ENCODE measurements at regions not wholly inside any gene's neighbourhood (a gene's known extent, or its start where the extent isn't known, plus 50 kb on each side); places are given as distances from the start of the nearest gene placed in this dataset.

GRCh38 chr14:48786498-48786897, 799.7 kb downstream of the RPS29 start:
- no peaks in the 10 kb centered on the region for H3K36me3 ChIP-seq (ENCODE audit: control insufficient read depth in 1 of 2, insufficient read depth in 2 of 2, low read length in 2 of 2)
- WGBS (ENCODE audit: extremely low coverage, insufficient coverage, insufficient read length), result no CpG with 5 or more reads among the region's 2 CpGs

DNA sequence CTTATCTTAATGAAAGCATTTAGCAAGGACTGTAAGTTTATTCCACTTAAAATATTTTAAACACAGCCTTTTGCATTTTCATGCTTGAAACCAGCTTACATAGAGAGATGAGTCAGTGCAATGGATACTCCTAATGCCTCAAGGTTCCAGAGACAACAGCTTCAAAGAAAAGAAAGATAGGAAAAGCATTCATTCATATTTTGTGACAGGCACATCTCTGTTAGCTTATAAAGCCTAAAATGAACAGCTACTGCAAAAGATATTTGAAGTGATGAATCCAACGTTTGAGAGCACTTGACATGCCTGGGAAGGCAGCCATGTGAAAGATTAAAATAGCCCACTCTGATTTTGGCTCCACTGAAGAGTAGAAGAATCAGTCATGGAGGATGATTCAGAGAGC, 814.5 kb downstream of the RPS29 start:
- Histone ChIP-seq H3K4me3 (ENCODE audit: low read depth, low read length) (no peak overlapping the region), H3K4me2 (ENCODE audit: low read length) (no peak overlapping the region), H2AFZ (ENCODE audit: insufficient read depth, low read length, poor library complexity) (no peak overlapping the region), H3K36me3 (ENCODE audit: control insufficient read depth in 1 of 2, insufficient read depth in 2 of 2, low read length in 2 of 2) (no peaks in the 10 kb centered on the region), H2BK5ac (ENCODE audit: low read depth, low read length, poor library complexity) (no peak overlapping the region), H3K23ac (ENCODE audit: low read length) (no peak overlapping the region), H4K91ac (ENCODE audit: low read depth, low read length) (no peak overlapping the region), H4K12ac (ENCODE audit: low read depth, low read length) (no peak overlapping the region), H3K14ac (ENCODE audit: low read length) (no peak overlapping the region), H3K9ac (ENCODE audit: low read length) (no peak overlapping the region), H3K79me2 (ENCODE audit: control insufficient read depth, insufficient read depth, low read length, poor library complexity) (no peaks in the 10 kb centered on the region), H3K18ac (ENCODE audit: low read length) (no peak overlapping the region), H3K27me3 (ENCODE audit: insufficient read depth, low read length) (no peaks in the 10 kb centered on the region), H3K27ac (ENCODE audit: low read depth, low read length) (no peak overlapping the region), H3K79me1 (ENCODE audit: low read length) (no peaks in the 10 kb centered on the region), H3K9me3 (ENCODE audit: insufficient read depth, low read depth, low read length) (peaks cover 2% of the 10 kb centered on the region), H2BK12ac (ENCODE audit: low read length) (no peak overlapping the region), H2BK120ac (ENCODE audit: insufficient read depth, low read length, poor library complexity) (no peak overlapping the region), H3K4me1 (ENCODE audit: control insufficient read depth in 1 of 2, insufficient read depth in 2 of 2, low read length in 2 of 2) (no peaks in the 10 kb centered on the region), H2AK5ac (ENCODE audit: low read length) (no peak overlapping the region), H3K4ac (ENCODE audit: low read depth, low read length) (no peak overlapping the region), H4K8ac (ENCODE audit: low read depth, low read length) (no peak overlapping the region)
- WGBS (ENCODE audit: extremely low coverage, insufficient coverage, insufficient read length), result no CpG with 5 or more reads among the region's 1 CpG
- peak in 1 of 2 donors; percentile 12 for DNase-seq

More at GRCh38 chr14:48786498-48786897, 799.7 kb downstream of the RPS29 start:
- Histone ChIP-seq H3K27me3 (ENCODE audit: insufficient read depth, low read length) (no peaks in the 10 kb centered on the region), H3K18ac (ENCODE audit: low read length) (no peak overlapping the region), H2BK12ac (ENCODE audit: low read length) (no peak overlapping the region), H4K12ac (ENCODE audit: low read depth, low read length) (no peak overlapping the region), H3K9me3 (ENCODE audit: insufficient read depth, low read depth, low read length) (no peaks in the 10 kb centered on the region), H3K4me1 (ENCODE audit: control insufficient read depth in 1 of 2, insufficient read depth in 2 of 2, low read length in 2 of 2) (no peaks in the 10 kb centered on the region), H3K14ac (ENCODE audit: low read length) (no peak overlapping the region), H3K23ac (ENCODE audit: low read length) (no peak overlapping the region), H4K8ac (ENCODE audit: low read depth, low read length) (no peak overlapping the region), H2AK5ac (ENCODE audit: low read length) (no peak overlapping the region), H2AFZ (ENCODE audit: insufficient read depth, low read length, poor library complexity) (no peak overlapping the region), H3K9ac (ENCODE audit: low read length) (no peak overlapping the region), H3K79me2 (ENCODE audit: control insufficient read depth, insufficient read depth, low read length, poor library complexity) (no peaks in the 10 kb centered on the region), H4K91ac (ENCODE audit: low read depth, low read length) (no peak overlapping the region), H3K4ac (ENCODE audit: low read depth, low read length) (no peak overlapping the region), H2BK5ac (ENCODE audit: low read depth, low read length, poor library complexity) (no peak overlapping the region), H3K4me3 (ENCODE audit: low read depth, low read length) (no peak overlapping the region), H2BK120ac (ENCODE audit: insufficient read depth, low read length, poor library complexity) (no peak overlapping the region), H3K79me1 (ENCODE audit: low read length) (no peaks in the 10 kb centered on the region), H3K27ac (ENCODE audit: low read depth, low read length) (no peak overlapping the region), H3K4me2 (ENCODE audit: low read length) (no peak overlapping the region)
- no peak for DNase-seq

- H4K8ac ChIP-seq (ENCODE audit: low read depth, low read length), result no peak overlapping the region
- no peak overlapping the region for H2BK120ac ChIP-seq (ENCODE audit: insufficient read depth, low read length, poor library complexity)
- no peak overlapping the region for H3K23ac ChIP-seq (ENCODE audit: low read length)
- no peaks in the 10 kb centered on the region for H3K4me1 ChIP-seq (ENCODE audit: control insufficient read depth in 1 of 2, insufficient read depth in 2 of 2, low read length in 2 of 2)
- no peak overlapping the region for H3K27ac ChIP-seq (ENCODE audit: low read depth, low read length)
- H3K14ac ChIP-seq (ENCODE audit: low read length), result no peak overlapping the region
- H3K79me2 ChIP-seq (ENCODE audit: control insufficient read depth, insufficient read depth, low read length, poor library complexity), result no peaks in the 10 kb centered on the region
- no peak overlapping the region for H3K4me2 ChIP-seq (ENCODE audit: low read length)
- no peak overlapping the region for H3K4me3 ChIP-seq (ENCODE audit: low read depth, low read length)
- no peak overlapping the region for H3K4ac ChIP-seq (ENCODE audit: low read depth, low read length)
- no peak overlapping the region for H2BK12ac ChIP-seq (ENCODE audit: low read length)
- no peaks in the 10 kb centered on the region for H3K27me3 ChIP-seq (ENCODE audit: insufficient read depth, low read length)
- no peak overlapping the region for H2AK5ac ChIP-seq (ENCODE audit: low read length)
- no peak overlapping the region for H3K9ac ChIP-seq (ENCODE audit: low read length)
- H2AFZ ChIP-seq (ENCODE audit: insufficient read depth, low read length, poor library complexity), result no peak overlapping the region
- H3K18ac ChIP-seq (ENCODE audit: low read length), result no peak overlapping the region
- no peak overlapping the region for H2BK5ac ChIP-seq (ENCODE audit: low read depth, low read length, poor library complexity)
- no peaks in the 10 kb centered on the region for H3K36me3 ChIP-seq (ENCODE audit: control insufficient read depth in 1 of 2, insufficient read depth in 2 of 2, low read length in 2 of 2)
- H3K79me1 ChIP-seq (ENCODE audit: low read length), result no peaks in the 10 kb centered on the region
- no peak overlapping the region for H4K91ac ChIP-seq (ENCODE audit: low read depth, low read length)
- H3K9me3 ChIP-seq (ENCODE audit: insufficient read depth, low read depth, low read length), result no peaks in the 10 kb centered on the region
- no peak overlapping the region for H4K12ac ChIP-seq (ENCODE audit: low read depth, low read length)
- DNase-seq, result no peak
These were observed 834.9 kb downstream of the RPS29 start for GRCh38 chr14:48751293-48751692.

GRCh38 chr14:48748151-48748675, 838.0 kb downstream of the RPS29 start:
- H4K12ac ChIP-seq (ENCODE audit: low read depth, low read length), result no peak overlapping the region
- H3K18ac ChIP-seq (ENCODE audit: low read length), result no peak overlapping the region
- H4K91ac ChIP-seq (ENCODE audit: low read depth, low read length), result no peak overlapping the region
- no peaks in the 10 kb centered on the region for H3K9me3 ChIP-seq (ENCODE audit: insufficient read depth, low read depth, low read length)
- H2BK120ac ChIP-seq (ENCODE audit: insufficient read depth, low read length, poor library complexity), result no peak overlapping the region
- H3K36me3 ChIP-seq (ENCODE audit: control insufficient read depth in 1 of 2, insufficient read depth in 2 of 2, low read length in 2 of 2), result no peaks in the 10 kb centered on the region
- no peaks in the 10 kb centered on the region for H3K27me3 ChIP-seq (ENCODE audit: insufficient read depth, low read length)
- DNase-seq, result no peak
- H2AK5ac ChIP-seq (ENCODE audit: low read length), result no peak overlapping the region
- H3K4me2 ChIP-seq (ENCODE audit: low read length), result no peak overlapping the region
- no peak overlapping the region for H2AFZ ChIP-seq (ENCODE audit: insufficient read depth, low read length, poor library complexity)
- H3K4me1 ChIP-seq (ENCODE audit: control insufficient read depth in 1 of 2, insufficient read depth in 2 of 2, low read length in 2 of 2), result no peaks in the 10 kb centered on the region
- no peak overlapping the region for H3K4me3 ChIP-seq (ENCODE audit: low read depth, low read length)
- no peaks in the 10 kb centered on the region for H3K79me2 ChIP-seq (ENCODE audit: control insufficient read depth, insufficient read depth, low read length, poor library complexity)
- no peak overlapping the region for H4K8ac ChIP-seq (ENCODE audit: low read depth, low read length)
- no peak overlapping the region for H3K27ac ChIP-seq (ENCODE audit: low read depth, low read length)
- no peak overlapping the region for H3K14ac ChIP-seq (ENCODE audit: low read length)
- no peak overlapping the region for H3K4ac ChIP-seq (ENCODE audit: low read depth, low read length)
- no CpG with 5 or more reads among the region's 2 CpGs for WGBS (ENCODE audit: extremely low coverage, insufficient coverage, insufficient read length)
- H2BK5ac ChIP-seq (ENCODE audit: low read depth, low read length, poor library complexity), result no peak overlapping the region
- H2BK12ac ChIP-seq (ENCODE audit: low read length), result no peak overlapping the region
- H3K79me1 ChIP-seq (ENCODE audit: low read length), result no peaks in the 10 kb centered on the region
- H3K9ac ChIP-seq (ENCODE audit: low read length), result no peak overlapping the region
- no peak overlapping the region for H3K23ac ChIP-seq (ENCODE audit: low read length)
